SU-DHL-6 (cell line): ENCODE measurements at regions not wholly inside any gene's neighbourhood (a gene's known extent, or its start where the extent isn't known, plus 50 kb on each side); places are given as distances from the start of the nearest gene placed in this dataset.

Source experiments
- EZH2phosphoT487 ChIP-seq: fragments of 200-600 bp; sonication (generic), shearing (Covaris generic); conservative IDR thresholded peaks from 2 replicates; pipeline ENCODE4 v1.6.1; 2018; ENCODE audit warnings: mild to moderate bottlenecking, antibody characterized with exemption, low read length, moderate library complexity, mixed read lengths
- TF ChIP-seq, protein P1 (sequence below): fragments of 200-600 bp; sonication (generic); IDR thresholded peaks from one replicate; pipeline ENCODE4 v1.5.1; 2017; ENCODE audit warnings: antibody characterized with exemption, mild to moderate bottlenecking, low read length, moderate library complexity; ENCODE audit not compliant: insufficient read depth, poor library complexity, severe bottlenecking

DNA sequence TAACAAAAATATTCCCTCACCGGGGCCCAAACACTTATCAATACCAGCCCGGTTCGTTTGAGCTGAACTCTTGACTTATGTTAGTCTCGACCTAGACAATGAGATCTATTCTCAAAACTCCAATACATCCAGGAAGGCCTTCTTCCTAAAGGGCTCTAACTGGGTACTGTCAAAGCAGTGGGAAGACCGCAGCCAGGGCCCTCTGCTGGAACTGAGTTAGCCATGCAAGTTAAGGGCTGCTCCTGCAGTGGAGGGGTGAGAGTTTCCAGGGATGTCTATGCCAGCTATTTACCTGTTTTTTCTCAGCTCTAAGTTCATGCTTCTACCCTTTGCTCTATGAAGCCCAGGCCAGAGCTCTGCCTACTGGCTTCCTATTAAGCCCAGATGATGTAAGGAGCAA lies 348.8 kb downstream of the GXYLT1 start:
- TF ChIP-seq, protein P1, sequence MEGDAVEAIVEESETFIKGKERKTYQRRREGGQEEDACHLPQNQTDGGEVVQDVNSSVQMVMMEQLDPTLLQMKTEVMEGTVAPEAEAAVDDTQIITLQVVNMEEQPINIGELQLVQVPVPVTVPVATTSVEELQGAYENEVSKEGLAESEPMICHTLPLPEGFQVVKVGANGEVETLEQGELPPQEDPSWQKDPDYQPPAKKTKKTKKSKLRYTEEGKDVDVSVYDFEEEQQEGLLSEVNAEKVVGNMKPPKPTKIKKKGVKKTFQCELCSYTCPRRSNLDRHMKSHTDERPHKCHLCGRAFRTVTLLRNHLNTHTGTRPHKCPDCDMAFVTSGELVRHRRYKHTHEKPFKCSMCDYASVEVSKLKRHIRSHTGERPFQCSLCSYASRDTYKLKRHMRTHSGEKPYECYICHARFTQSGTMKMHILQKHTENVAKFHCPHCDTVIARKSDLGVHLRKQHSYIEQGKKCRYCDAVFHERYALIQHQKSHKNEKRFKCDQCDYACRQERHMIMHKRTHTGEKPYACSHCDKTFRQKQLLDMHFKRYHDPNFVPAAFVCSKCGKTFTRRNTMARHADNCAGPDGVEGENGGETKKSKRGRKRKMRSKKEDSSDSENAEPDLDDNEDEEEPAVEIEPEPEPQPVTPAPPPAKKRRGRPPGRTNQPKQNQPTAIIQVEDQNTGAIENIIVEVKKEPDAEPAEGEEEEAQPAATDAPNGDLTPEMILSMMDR: no peak
- no peak for TF ChIP-seq EZH2phosphoT487
